ENCODE measurements at regions not wholly inside any gene's neighbourhood (a gene's known extent, or its start where the extent isn't known, plus 50 kb on each side); places are given as distances from the start of the nearest gene placed in this dataset.

- H3K9me3 Mint-ChIP-seq (ENCODE audit: low read depth, unreplicated experiment) = peaks cover 9% of the 10 kb centered on the region
- BruUV-seq (replicated peaks) = no TSS peak
- no peaks in the 10 kb centered on the region for H3K36me3 Mint-ChIP-seq (ENCODE audit: insufficient read depth, unreplicated experiment)
- no peak for TF ChIP-seq CTCF (IDR thresholded peaks at IDR 0.05; ENCODE audit: unreplicated experiment)
- no peak overlapping the region for H3K4me3 Mint-ChIP-seq (ENCODE audit: low read depth, unreplicated experiment)
- CTCF ChIA-PET = no interaction called here
- H3K27me3 Mint-ChIP-seq (ENCODE audit: unreplicated experiment) = no peaks in the 10 kb centered on the region
- no peaks in the 10 kb centered on the region for H3K4me1 Mint-ChIP-seq (ENCODE audit: low read depth, unreplicated experiment)
- intact Hi-C loops (cut with micrococcal nuclease; ENCODE audit: unreplicated experiment) = no loop called here
- H3K27ac Mint-ChIP-seq (ENCODE audit: unreplicated experiment) = no peak overlapping the region
- no peak for DNase-seq
Measured at GRCh38 chr6:164721460-164721859, 587.9 kb downstream of the C6orf118 start.

DNA sequence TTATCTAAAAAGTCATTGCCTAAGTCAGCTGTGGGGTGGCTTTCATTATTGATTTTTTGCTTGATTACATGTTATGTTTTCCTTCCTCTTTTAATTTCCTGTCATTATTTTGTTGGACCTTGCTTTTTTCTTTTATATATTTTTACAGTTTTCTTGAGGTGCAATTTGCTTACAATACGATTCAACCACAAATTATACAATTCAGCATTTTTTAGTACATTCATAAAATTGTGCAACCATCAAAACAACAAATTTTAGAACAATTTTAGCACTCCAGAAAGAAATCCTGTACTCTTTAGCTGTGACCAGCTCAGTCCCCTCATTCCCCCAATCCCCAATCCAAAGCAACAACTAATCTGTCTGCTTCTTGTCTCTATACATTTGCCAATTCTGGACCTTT is 608.9 kb downstream of the C6orf118 start:
- BruUV-seq (replicated peaks) = no TSS peak
- peaks cover 7% of the 10 kb centered on the region for H3K9me3 Mint-ChIP-seq (ENCODE audit: low read depth, unreplicated experiment)

GRCh38 chr6:164695896-164696295 is 613.5 kb downstream of the C6orf118 start:
- no TSS peak for BruUV-seq (replicated peaks)
- H3K4me1 Mint-ChIP-seq (ENCODE audit: low read depth, unreplicated experiment) = peaks cover 8% of the 10 kb centered on the region
- no peak overlapping the region for H3K27ac Mint-ChIP-seq (ENCODE audit: unreplicated experiment)
- no peaks in the 10 kb centered on the region for H3K36me3 Mint-ChIP-seq (ENCODE audit: insufficient read depth, unreplicated experiment)
- no peak overlapping the region for H3K4me3 Mint-ChIP-seq (ENCODE audit: low read depth, unreplicated experiment)
- CTCF ChIA-PET = no interaction called here
- H3K27me3 Mint-ChIP-seq (ENCODE audit: unreplicated experiment) = no peaks in the 10 kb centered on the region
- no peak for DNase-seq
- peaks cover 6% of the 10 kb centered on the region for H3K9me3 Mint-ChIP-seq (ENCODE audit: low read depth, unreplicated experiment)
- intact Hi-C loops (cut with micrococcal nuclease; ENCODE audit: unreplicated experiment) = no loop called here
- TF ChIP-seq CTCF (IDR thresholded peaks at IDR 0.05; ENCODE audit: unreplicated experiment) = no peak

More for the DNA sequence above, 608.9 kb downstream of the C6orf118 start:
- no peak for DNase-seq
- TF ChIP-seq CTCF (IDR thresholded peaks at IDR 0.05; ENCODE audit: unreplicated experiment) = no peak
- Mint-ChIP-seq H3K4me1 (ENCODE audit: low read depth, unreplicated experiment) (peaks cover 8% of the 10 kb centered on the region), H3K27ac (ENCODE audit: unreplicated experiment) (no peak overlapping the region), H3K36me3 (ENCODE audit: insufficient read depth, unreplicated experiment) (no peaks in the 10 kb centered on the region), H3K27me3 (ENCODE audit: unreplicated experiment) (no peaks in the 10 kb centered on the region), H3K4me3 (ENCODE audit: low read depth, unreplicated experiment) (no peak overlapping the region)
- CTCF ChIA-PET = interaction anchor here (0.5 kb wide), 1 partner anchor 65 kb away, joined by 3 read pairs; no protein-coding TSS in a partner anchor
- intact Hi-C loops (cut with micrococcal nuclease; ENCODE audit: unreplicated experiment) = no loop called here

DNA sequence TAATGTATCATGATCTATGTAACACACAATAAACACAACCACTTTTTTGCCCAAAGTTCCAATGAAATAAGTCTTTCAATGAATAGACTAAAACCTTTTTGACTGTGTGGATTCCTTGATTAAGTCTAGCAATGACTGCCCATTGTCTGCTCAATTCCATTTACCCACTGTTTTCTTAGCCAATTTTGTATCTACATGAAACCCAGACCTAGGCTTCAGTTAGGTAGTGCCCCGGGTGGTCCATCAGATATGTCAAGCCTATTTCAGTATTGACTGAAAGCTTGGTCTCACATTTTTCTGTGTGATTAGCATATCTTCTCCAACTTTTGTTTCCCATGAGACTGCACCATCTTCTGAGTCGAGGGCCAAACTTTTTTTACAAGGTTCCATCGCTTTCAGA is 615.0 kb downstream of the C6orf118 start:
- intact Hi-C loops (cut with micrococcal nuclease; ENCODE audit: unreplicated experiment) = no loop called here
- H3K27ac Mint-ChIP-seq (ENCODE audit: unreplicated experiment) = no peak overlapping the region
- no peak overlapping the region for H3K4me3 Mint-ChIP-seq (ENCODE audit: low read depth, unreplicated experiment)
- BruUV-seq (replicated peaks) = no TSS peak
- H3K36me3 Mint-ChIP-seq (ENCODE audit: insufficient read depth, unreplicated experiment) = no peaks in the 10 kb centered on the region
- H3K27me3 Mint-ChIP-seq (ENCODE audit: unreplicated experiment) = no peaks in the 10 kb centered on the region
- no peak for TF ChIP-seq CTCF (IDR thresholded peaks at IDR 0.05; ENCODE audit: unreplicated experiment)
- CTCF ChIA-PET = no interaction called here
- H3K4me1 Mint-ChIP-seq (ENCODE audit: low read depth, unreplicated experiment) = peaks cover 8% of the 10 kb centered on the region
- no peak for DNase-seq
- H3K9me3 Mint-ChIP-seq (ENCODE audit: low read depth, unreplicated experiment) = peaks cover 6% of the 10 kb centered on the region
